GM21515 (cell line): ENCODE measurements at regions not wholly inside any gene's neighbourhood (a gene's known extent, or its start where the extent isn't known, plus 50 kb on each side); places are given as distances from the start of the nearest gene placed in this dataset.

Experiments used
- ATAC-seq: cut with Tn5 transposase; IDR thresholded peaks from one replicate; pipeline ENCODE4 v1.9.1; 2021; ENCODE audit not compliant: unreplicated experiment

DNA sequence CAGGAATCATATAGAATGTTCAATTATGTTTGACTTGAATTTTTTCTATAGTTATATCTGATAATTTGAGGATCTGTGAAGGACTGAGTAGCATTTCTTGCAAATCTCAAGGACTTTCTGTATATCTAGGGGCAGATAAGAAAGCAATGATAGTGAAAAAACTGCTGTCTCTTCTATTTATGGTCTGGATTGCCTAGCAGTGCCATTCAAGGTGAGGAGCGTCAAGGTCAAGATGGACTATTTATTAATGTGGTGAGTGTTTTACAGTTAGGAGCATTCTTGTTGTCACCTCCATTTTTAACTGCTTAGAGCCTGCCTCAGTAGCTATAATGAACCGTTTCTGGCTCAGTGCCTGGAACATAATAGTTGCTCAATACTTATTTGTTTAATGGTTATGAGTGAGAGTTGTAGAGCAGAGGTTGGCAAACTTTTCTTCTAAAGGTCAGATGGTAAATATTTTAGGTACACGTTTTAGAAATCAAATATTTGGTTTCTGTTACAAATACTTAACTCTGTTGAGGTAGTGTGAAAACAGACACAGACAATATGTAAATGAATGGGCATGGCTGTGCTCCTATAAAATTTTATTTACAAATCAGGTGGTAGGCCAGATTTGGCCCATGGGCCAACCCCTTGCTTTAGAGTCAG lies 523.2 kb upstream of the IGFBP7 start:
- ATAC-seq: no peak

DNA sequence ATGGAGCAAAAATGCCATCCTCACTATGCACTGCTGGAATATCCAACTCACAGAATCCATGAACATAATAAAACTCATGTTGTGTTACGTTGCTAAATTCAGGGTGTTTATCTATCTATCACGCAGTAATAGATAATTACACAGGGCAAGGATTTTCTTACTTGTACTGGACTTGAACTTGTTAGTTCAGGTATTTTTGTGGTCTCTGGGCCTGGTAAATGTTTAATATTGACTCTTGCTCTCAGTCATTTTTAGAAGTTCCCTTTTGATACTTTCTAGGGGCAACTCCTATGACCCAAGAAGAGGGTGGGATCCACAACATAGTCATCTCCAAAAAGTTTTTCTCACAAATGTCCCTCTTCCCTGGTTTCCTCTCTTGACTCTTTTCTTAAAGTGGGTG lies 522.4 kb upstream of the IGFBP7 start:
- ATAC-seq: no peak

DNA sequence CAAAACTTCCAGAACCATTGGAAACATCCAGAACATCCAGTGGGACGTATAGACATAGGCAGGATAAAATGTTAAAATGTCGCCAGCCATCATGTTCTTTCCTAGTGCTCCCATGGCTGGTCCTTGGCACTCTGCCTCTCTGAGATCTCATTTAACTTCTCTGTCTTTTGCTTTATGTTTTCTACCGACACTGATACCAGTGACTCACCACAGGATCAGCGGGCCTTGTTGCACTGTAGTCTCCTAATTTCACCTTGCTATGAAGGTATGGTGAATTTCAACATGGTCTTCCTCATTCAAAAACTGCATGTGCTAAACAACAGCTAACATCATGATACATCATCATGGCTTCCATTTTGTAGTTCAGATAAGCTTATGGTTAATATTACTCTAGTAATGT lies 521.0 kb upstream of the IGFBP7 start:
- ATAC-seq: no peak

DNA sequence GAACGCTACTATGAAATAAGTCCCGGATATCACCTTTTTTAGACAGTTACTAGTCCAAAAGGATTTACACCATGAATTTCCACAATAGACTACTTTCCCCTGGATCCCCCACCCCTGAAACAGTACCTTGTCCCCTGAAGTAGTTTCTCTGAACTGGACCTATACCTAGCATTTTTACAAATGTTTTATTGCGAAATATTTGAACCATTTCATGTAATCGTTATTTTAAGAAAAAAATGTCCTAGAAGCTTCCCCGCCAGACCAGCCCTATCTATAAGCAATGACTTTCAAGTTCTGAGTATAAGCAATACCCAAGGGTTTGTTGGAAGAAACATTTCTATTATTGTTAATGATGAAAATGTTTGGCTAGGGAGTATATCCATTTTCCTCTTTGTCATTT lies 517.8 kb upstream of the IGFBP7 start:
- no peak for ATAC-seq

DNA sequence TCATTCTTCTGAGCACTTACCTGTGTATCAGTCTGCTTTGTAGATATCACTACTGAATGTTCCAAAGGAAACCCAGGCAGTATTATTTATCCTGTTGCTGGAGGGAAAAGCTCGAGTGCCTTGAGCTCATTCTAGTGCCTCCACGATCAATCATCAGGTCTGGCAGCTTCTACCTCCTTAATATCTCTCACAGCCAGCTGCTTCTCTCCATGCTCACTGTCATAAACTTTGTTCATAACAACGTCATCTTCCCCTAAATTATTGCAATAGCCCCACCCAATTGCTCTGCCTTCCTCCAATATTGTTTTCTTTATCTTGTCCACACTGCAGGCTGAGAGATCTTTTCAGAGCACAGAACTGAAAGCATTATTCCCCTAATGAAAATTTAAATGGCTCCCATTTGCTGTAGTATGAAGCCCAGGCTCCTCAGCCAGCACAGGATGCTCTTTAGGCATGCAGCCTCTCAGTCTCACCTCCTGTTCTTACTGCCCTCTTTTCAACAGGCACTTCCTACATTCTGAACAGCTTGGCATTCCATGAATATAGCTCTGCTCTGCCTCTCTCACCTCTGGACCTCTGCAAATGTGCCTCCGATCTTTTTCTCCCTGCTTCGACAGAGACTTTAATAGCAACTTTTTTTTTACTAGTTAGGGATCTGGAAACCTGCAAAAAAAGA lies 504.2 kb upstream of the IGFBP7 start:
- ATAC-seq: no peak

DNA sequence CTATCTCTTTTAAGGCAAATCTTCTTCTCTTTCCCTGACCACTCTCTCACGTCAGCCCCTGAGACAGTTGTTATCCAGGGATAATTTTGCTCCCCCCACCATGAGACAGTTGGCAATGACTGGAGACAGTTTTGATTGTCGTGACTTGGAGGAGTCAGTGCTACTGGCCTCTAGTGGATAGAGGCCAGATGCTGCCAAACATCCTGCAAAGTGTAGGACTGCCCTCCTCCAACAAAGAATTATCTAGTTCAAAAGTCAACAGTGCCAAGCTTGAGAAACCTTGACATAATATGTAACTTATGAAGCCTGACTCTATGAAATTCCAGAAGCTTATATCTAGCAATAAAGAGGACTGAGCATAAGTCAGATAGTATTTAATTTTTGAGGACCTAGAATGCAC lies 502.1 kb upstream of the IGFBP7 start:
- no peak for ATAC-seq

DNA sequence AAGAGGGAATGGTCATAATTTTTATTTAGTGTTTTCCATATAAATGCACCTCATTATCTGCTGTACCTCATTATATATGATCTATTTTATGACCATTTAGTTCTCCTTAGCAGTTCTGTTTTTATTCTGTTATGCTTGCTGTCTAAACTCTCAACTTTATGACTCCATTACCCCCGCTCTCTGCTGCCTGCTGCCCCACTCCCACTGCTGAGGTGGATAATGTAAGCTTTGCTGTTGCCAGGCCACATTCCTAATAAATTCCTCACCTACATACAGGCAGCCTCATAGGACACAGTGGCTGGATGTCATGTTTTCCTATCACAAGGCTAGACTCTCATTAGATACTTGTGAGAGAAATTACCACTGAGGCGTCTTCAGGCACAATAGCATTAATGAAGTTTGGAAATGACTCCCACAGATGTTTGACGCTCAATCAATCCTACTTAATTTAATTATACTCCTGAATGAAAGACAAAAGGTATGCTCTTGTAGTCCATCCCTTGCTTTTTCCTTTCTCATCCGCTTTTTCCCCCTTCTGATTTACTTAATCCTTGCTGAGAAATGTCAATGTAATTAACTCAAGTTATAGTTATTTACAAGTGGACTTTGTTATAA lies 497.5 kb upstream of the IGFBP7 start:
- ATAC-seq: no peak

DNA sequence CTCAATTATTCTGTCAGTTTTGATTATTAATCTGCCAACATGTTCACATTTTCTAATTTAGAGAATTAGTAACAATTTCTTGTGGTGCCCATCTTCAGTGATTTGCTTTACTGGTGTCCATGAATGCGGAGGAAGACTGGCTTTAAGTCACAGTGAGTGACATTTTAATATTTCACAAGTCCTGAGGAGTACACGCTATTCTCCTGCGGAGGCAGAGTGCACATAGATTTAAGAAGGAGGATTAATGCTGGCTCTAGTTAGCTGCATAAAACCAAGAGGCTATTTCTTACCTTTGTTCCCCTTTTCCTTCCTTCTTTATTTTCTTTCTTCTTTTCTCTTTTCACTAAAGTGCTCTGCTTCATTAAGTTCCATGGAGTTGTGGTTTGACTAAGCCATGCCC lies 495.2 kb upstream of the IGFBP7 start:
- no peak for ATAC-seq

DNA sequence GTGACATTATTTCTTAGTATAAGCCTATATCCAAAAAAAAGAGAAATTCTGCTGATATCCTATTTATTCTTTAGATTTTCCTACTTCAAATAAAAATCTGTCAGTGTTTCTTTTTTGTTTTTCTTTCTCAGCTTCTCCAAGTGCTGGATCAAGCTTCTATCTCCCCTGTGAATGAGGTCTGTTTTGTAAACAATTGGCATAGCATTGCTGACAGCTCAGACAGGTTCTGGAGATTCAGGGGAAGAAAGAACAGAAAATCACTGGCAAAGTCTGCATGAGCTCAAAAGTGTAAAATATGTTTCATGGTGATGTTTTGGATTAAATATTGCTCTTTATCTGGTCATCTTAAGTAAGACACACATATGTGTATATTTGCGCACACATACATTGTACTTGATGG lies 492.0 kb upstream of the IGFBP7 start:
- no peak for ATAC-seq

DNA sequence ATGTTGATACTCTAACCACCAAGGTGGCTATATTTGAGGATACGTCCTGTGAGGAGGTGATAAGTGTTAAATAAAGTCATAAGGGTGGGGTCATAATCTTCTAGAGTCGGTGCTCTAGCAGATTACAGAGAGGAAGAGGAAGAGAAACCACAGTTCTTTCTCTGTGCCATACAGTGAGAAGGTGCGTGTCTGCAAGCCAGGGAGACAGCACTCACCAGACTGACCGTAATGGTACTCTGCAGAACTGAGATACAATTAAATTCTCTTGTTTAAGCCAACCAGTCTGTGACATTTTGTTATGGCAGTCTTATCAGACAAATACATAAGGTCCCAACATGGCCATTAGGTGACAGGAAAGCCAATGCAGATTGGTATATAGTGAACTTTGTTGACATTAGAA lies 480.9 kb upstream of the IGFBP7 start:
- no peak for ATAC-seq

DNA sequence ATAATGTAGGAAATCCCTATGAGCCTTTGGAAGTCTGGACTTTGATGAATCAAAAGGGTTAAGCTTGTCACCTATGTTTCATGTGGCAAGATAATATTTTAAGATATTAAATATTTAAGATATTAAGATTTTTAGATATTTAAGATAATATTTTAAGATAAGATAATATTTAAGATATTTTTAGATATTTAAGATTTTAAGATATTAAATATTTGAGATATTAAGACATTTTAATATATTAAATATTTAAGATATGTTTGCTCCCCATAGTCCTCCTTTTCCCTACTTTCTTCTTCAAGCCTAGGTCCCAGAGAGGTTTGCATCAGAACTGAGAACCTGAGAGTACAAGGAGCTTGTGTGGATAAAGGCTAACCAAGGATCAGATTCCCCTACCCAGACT lies 478.4 kb upstream of the IGFBP7 start:
- no peak for ATAC-seq

DNA sequence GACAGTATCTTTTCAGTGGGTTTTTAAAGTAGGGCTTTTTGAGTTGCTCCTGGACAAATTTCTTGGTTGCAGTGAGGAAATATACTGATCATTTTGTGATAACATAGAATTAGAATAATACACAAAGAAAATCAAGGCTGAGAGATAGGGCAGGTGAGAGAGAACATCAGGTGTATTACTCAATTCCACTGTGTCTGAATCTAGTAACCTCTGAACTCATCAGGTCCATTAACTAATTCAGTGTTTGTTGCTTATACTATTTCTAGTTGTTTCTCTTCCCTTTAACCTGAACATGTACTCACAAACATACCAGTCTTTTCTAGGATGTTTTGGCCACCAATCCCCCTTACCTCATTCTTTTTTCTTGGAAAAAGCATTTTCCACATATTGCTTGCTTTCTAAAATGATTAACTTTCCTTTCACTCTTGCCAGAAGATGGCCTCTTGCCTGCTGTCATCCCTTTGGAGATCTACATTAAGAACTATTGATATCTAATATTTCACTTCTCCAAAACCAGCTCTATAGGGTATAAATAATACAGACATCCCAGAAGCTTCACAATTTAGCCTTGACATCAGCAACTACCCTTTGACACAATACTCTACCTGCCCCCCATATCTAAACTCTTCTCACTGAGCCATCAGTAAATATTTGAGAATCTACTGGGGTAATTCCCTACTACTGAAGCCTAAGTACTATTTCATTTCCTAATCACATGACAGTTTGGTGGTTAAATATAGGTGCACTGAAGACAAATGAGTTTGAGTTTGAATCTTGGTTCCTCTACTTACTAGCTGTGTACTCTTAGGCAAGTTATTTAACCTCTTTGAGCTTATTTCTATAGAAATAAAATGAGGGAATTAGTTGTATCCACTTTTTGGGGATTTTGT lies 470.8 kb upstream of the IGFBP7 start:
- no peak for ATAC-seq

DNA sequence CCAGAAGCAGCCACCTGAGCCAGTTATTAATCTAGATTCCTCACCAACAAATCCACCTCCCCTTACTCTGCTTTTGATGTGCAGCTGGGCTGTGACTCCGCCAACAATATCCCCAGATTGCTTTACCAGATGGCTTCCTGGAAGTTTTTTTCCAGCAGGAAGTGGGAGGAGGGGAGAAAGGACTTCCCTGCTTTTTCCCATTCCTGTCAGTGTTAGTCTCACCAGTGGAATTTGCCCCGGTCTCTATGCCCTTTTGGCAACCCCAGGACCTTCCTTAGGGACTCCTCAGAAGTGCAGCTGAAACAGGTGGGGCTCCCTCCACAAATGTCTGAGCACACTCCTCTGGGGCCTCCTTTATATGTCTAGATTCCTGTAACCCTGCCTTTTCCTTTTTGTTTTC lies 465.2 kb upstream of the IGFBP7 start:
- no peak for ATAC-seq

DNA sequence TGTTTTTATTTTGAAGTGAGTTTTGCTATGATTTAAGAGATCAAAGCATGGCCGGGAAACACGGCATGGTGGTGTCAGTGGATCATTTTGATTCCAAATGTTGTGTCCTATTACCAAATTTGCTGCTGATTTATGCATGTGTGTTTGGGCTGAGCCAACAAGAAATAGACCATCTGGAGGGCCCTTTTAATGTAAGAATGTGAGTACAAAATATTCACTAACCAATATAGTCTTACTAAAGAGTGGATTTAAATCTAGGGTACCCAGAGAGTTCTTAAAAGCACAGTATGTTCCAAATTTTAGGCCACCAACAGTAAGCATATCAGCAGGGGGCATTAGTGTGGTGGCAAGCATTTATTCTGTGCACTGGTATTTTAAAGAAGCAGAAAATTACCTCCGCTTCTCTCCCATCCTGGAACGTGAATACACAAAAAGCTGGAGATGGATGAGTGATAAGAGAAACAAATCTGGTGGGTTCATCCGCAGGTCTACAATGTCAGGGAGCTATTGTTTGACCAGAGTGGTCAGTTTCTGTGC lies 444.4 kb upstream of the IGFBP7 start:
- ATAC-seq: no peak

DNA sequence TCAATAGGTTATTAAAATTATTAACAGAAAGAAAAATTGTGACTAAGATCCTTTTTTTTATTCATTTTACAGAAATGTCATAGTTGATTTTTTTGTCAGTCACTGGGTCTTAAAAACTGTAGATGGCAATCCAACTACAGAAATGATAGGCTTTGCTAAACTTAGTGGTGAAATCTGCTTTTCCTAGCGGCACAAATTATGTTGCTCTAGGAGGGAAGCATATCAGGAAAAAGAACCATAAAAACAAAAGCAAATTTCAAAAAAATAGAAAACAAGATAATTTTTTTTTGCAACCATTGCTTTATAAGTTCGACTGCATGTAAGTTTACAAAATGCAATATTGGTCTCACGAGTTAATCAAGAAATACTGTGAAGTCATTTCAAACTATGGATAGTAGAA lies 443.5 kb upstream of the IGFBP7 start:
- ATAC-seq: no peak

DNA sequence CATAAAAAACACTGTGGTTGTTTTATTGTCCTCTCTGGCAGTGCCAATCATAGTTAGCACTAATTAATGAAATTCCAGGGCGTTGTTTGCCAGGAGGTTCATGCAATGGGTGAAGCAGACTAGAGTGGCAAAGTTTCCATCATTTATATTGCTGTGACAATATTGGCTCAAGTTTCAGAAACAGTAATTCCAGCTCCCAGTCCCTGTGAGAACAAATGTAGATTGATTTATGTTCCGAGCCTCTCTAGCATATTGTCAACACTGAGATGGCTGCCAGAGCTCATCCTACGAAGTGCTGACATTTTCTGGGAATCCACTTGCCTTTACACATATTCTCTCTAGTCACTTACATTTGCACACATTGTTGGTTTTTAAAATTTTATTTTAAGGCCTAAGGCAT lies 440.0 kb upstream of the IGFBP7 start:
- ATAC-seq: no peak

DNA sequence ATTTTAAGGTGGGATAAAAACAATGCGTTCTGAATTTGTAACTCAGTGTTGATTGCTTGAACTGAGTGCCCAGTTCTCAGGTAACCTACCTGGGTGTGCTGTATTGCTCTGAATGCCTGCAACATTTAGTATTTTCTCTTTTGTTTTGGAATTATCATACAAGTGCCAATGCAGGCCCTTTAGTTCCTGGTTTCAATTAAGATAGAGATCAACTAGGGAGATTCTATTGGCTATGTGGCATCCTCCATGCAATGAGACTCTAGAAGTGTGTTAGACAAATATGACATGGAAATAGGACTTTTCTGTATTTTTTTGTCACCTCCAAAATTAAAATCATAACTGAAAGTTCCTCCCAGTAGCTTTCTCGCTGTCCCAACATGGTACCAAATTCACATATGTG lies 438.7 kb upstream of the IGFBP7 start:
- no peak for ATAC-seq

DNA sequence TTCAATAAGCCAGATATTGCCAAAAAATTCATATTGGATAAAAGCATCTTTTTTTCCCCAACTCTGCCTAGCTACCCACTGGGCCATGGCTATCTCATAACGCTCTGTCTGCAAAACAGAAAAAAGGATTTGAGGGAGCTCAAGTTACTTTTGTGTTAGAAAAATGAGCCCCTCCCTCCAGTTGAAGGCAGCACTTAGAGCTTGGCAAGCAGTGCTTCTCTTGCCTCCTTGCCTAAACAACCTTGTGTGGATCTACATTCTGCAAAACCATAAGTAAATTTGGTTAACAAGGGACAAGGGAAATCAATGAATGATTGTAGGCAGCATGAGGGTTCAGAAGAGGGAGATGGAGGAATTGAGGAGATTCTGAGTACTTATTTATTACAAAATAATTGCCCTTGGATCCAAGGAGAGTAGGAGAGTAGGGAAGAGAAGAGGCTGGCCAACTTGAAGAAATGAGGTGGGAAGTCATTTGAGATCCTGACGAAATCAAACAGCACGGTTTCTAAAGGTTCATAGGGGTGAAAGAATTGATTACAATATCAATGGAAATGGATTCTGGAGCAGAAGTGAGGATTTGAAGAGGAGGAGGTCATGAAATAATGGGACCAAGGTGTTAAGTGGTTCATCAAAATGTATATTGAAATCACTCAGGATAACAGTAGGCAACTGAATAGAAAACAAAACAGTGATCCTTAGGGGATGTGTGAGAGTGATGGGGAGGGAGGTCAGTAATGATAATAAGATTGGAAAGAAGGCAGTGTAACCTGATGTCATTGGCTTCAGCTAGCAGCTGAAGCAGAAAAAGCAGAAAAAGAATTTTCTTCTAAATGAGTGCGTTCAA lies 434.8 kb upstream of the IGFBP7 start:
- no peak for ATAC-seq

DNA sequence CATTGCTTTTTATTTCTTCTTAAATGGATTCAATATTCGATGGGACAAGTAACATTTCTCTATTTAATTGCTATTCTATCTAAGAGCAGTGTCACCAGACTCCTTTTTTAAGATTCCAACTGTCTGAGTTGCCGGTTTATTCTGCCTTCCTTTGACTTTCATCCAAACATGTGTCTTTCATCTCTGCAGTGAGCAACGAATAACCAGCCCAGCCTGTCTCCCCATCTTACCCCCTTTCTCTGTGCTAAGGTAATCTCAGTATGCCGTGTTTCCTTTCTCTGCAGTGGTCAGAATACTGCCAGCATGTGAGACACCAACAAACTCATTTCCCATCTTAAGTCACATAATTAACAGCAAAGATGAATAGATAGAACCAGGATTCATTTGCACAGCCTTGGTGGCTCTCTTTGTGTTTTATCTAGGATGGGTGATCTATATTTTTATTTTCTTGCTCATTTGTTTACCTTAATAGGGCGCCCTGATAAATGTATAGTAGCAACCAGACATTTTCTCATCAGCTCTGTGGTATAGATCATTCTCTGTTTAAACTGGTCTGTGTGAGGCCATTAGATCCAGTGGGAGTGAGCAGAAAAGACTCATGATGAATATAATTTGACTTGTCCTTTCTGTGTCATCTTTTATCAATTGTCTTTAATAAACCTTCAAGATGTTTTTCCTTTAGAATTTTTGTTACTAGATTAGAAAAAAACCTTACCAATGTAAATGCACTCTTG lies 394.8 kb upstream of the IGFBP7 start:
- ATAC-seq: no peak

DNA sequence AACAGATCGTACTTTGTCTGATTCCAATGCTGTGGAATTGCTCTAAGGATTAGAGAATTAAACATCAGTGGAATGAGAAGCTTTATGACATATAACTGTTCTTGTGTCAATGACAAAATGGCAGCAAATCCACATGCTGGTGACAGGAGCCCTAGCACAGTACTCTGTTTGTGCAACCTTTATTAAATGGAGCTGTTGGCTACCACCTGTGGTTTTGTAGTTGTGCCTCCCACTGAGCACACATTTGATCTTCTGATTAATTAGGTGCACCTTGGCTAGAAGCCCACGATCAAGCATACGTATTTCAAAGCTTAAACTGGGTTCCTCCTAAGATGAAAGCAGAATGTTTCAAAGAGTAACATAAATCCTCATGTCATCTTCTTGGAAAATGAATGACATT lies 394.0 kb upstream of the IGFBP7 start:
- no peak for ATAC-seq
